ENCODE measurements at regions not wholly inside any gene's neighbourhood (a gene's known extent, or its start where the extent isn't known, plus 50 kb on each side); places are given as distances from the start of the nearest gene placed in this dataset.
"Not testable (repeated sequence)": the region's sequence is repeated elsewhere in the genome, so short reads cannot be mapped to it uniquely, and the experiment has no call there.

- DNase-seq (ENCODE audit: low spot score) = no peak
Measured at GRCh38 chr13:70253834-70254233, 145.6 kb upstream of the KLHL1 start.

DNA sequence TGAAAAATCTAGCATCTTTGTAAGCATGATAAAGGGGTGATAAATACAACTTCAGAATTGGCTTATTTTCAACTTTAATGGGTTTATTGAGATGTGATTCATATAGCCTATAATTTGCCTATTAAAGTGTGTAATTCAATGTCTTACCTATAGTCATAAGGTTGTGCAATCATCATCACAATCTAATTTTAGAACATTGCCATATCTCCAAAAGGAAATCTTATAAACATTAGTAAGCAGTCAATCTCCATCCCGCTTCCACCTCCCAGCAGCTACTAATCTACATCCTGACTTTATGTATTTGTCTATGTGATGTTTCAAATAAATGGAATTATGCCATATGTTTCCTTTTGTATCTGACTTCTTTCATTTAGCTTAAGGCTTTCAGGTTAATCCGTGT lies 145.2 kb upstream of the KLHL1 start:
- no peak for DNase-seq (ENCODE audit: low spot score)

- no peak for DNase-seq (ENCODE audit: low spot score)
Measured at GRCh38 chr13:70249332-70250064, 141.2 kb upstream of the KLHL1 start.

- DNase-seq (ENCODE audit: low spot score) = no peak
Measured at GRCh38 chr13:70237131-70237530, 128.9 kb upstream of the KLHL1 start.

GRCh38 chr13:70235565-70235964 lies 127.3 kb upstream of the KLHL1 start:
- DNase-seq (ENCODE audit: low spot score) = no peak

GRCh38 chr13:70223911-70224310 lies 115.7 kb upstream of the KLHL1 start:
- no peak for DNase-seq (ENCODE audit: low spot score)

DNA sequence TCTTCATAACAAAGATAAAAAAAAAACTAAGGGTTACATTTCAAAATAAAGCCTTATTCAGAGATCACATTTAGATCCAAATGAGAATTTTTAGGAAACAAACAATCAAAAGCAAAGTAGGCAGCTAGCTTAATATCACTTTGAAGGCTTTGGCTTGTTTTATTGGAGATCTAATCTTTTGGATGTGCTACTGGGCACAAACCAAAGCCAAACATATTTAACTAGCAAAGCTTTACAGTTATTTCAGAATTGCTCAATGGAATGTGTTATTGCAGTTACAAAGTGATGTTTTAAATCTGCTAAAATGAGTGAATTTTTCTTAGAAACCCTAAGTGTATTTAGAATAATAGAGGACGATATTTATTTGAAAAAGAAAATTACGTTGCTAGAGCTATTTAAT lies 114.7 kb upstream of the KLHL1 start:
- no peak for DNase-seq (ENCODE audit: low spot score)

DNA sequence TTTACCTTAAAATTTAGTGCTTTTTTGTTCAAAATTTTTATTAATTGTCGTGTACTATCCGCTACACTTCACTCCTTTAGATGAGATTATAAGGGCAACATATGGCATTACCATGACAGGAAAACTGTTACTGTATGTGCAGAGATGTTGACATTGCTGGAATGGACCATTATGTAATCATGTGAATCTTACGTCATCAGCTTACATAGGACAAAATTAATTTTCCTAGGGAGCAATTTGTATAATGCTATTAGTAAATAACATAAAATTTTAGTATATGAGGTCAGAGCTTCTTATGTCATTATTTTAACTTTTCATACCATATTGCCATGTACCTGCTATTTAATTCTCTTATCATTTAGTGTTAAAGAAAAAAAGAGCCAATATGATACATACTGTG lies 110.4 kb upstream of the KLHL1 start:
- DNase-seq (ENCODE audit: low spot score) = no peak

DNA sequence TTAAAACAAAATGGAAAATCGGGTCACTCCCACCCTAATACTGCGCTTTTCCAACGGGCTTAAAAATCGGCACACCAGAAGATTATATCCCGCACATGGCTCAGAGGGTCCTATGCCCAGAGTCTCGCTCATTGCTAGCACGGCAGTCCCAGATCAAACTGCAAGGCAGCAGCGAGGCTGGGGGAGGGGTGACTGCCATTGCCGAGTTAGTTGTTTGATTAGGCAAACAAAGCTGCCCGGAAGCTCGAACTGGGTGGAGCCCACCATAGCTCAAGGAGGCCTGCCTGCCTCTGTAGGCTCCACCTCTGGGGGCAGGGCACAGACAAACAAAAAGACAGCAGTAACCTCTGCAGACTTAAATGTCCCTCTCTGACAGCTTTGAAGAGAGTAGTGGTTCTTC lies 100.7 kb upstream of the KLHL1 start:
- not testable (repeated sequence) for DNase-seq (ENCODE audit: low spot score)

- no peak for DNase-seq (ENCODE audit: low spot score)
Measured at GRCh38 chr13:70206671-70207070, 98.4 kb upstream of the KLHL1 start.

GRCh38 chr13:70203661-70204229 lies 95.5 kb upstream of the KLHL1 start:
- no peak for DNase-seq (ENCODE audit: low spot score)

- no peak for DNase-seq (ENCODE audit: low spot score)
Measured at GRCh38 chr13:70191034-70191433, 82.8 kb upstream of the KLHL1 start.

- no peak for DNase-seq (ENCODE audit: low spot score)
Measured at GRCh38 chr13:70189981-70190380, 81.7 kb upstream of the KLHL1 start.

- DNase-seq (ENCODE audit: low spot score) = no peak
Measured at GRCh38 chr13:70188567-70188966, 80.3 kb upstream of the KLHL1 start.

GRCh38 chr13:70183041-70183440 lies 74.8 kb upstream of the KLHL1 start:
- DNase-seq (ENCODE audit: low spot score) = no peak
